ENCODE measurements at regions not wholly inside any gene's neighbourhood (a gene's known extent, or its start where the extent isn't known, plus 50 kb on each side); places are given as distances from the start of the nearest gene placed in this dataset.

DNA sequence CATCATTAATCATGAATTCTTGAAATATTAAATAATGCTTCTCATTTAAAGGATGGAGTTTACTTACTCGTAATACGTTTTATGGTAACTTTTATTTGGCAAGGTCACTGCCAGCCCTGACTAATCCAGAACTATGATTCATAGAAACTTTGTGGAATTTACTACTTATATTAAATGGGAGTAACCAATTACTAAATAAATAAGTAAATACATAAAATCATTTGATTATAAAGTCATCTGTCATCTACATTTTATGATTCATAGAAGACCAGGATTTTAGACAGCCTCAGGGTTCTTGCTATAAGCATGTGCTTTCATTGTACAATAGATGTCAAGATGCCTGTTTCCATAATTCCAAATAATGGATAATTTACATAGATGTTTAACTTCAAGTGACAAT is 611.1 kb downstream of the TBC1D4 start:
- ATAC-seq (no peak), DNase-seq (no peak)

DNA sequence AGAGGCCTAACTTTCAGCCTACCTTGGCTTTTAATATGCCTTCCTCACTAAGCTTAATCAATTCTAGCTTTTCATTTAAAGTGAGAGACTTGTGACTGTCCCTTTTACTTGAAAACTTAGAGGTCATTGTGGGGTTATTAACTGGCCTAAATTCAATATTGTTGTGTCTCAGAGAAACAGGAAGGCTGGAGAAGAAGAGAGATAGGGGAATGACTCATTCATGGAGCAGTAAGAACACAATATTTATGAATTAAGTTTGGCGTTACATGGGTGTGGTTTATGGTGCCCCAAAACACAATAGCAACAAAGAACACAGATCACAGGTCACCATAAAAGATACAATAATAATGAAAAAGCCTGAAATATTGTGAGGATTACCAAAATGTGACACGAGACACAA is 612.1 kb downstream of the TBC1D4 start:
- DNase-seq (no peak), ATAC-seq (no peak)

DNA sequence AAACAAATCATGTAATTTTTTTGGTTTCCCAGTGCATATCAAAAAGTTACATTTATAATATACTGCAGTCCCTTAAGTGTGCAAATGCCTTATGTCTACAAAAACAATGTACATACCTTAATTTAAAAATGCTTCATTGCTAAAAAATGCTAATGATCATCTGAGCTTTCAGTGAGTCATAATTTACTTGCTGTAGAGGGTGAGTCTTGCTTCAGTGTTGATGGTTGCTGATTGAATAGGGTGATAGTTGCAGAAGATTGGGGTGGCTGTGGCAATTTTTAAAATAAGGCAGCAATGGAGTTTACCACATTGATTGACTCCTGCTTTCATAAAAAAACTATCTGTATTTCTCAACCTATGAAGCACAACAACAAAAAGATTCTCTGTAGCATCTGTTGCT is 613.9 kb downstream of the TBC1D4 start:
- DNase-seq = no peak
- no peak for ATAC-seq

GRCh38 chr13:74867460-74867859 is 614.5 kb downstream of the TBC1D4 start:
- no peak for DNase-seq
- ATAC-seq = no peak

- ATAC-seq (no peak), DNase-seq (no peak)
These were observed 615.9 kb downstream of the TBC1D4 start for GRCh38 chr13:74866101-74866500.

DNA sequence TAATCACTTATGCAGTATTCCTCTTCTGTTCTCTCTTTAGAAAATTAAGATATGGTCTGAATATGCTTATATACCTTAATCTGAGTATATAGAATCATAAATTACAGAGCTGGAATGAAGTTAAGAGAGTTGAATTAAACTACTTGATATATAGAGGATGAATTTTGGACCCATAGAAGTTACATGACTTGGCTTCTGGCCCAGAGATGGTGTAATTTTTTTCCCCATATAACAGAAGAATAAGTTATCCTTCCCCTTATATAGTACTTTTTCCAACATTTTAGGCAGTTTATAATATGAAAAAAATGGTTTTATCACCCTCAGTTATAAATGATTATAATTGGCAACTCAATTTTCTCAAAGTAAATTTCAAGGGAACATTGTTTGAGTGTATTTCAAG is 616.3 kb downstream of the TBC1D4 start:
- DNase-seq (no peak), ATAC-seq (no peak)

DNA sequence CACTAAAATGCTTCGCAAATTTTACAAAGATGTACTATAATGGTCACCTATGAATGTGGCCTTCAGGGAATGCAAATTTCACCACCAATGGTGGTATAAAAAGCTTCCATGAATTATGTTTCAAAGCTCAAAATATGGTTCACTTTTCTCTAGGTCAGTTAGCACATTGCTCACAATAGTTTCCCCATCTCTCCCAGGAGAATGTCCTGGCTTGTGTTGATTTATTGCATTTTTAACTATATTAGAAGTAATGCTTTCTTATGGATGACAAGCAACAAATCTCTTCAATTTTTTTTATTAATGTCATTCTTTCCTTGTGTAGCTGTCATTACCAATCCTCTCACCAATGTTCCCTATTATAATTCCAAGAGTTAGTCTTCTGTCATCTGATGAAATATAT is 621.2 kb downstream of the TBC1D4 start:
- no peak for DNase-seq
- no peak for ATAC-seq

- DNase-seq = no peak
- ATAC-seq = no peak
These were observed 631.1 kb downstream of the TBC1D4 start for GRCh38 chr13:74850893-74851292.

- no peak for DNase-seq
- ATAC-seq = no peak
These were observed 634.0 kb downstream of the TBC1D4 start for GRCh38 chr13:74847966-74848365.

GRCh38 chr13:74845806-74846205 is 636.2 kb downstream of the TBC1D4 start:
- DNase-seq (no peak), ATAC-seq (no peak)

DNA sequence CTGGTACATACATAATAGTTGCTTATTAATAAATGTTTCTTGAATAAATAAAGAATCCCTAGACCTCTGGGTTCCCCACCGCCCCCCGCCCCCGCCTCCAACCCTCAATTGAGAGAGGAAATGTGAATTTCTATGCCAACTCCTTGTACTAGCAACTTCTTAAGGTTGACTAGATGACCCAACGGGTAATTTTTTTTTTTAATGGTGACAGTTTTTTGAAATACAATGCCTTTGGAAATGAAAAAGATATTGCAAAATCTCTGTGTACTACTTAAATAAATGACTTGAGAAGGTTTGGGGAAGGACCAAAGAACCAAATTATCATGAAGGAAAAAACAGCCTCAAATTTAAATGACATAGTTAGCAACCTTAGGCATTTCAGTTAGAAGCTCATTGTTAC is 640.3 kb downstream of the TBC1D4 start:
- no peak for ATAC-seq
- no peak for DNase-seq

DNA sequence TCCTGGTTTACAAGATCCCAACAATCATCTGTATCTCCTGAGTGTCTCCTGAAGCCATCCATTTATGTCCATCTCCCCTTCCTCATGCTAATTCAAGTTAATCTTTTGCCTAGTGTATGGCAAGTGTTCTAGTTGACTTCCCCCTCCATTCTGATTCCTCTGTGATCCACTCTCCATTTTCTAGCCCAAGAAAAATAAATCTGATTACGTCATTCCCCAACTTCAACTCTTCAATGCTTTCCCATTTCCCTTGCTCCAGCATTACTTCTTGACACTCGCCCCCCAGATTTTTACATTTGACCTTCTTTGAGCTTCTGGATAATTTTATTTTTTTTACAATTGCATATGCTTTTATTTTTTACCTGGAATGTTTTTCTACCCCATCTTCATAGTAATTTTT is 640.8 kb downstream of the TBC1D4 start:
- ATAC-seq (no peak), DNase-seq (no peak)

GRCh38 chr13:74839656-74840055 is 642.3 kb downstream of the TBC1D4 start:
- no peak for ATAC-seq
- DNase-seq = no peak

DNA sequence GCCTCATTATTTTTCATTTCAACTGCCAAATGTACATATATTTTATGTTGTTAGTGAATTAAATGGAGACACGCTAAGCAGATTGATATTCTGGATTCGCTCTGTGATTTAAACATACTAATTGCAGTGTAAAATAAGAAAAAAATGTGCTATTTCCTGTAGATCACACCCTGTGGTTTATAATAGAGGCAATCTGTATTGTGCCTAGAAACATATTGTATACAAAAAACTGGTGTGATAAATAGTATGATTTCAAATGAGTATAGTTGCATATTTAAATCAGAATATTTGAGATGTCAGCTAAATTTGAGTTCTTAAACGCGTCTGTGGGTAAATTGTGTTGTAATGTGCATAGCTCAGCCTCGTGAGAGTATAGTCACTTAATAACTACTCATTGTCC is 643.9 kb downstream of the TBC1D4 start:
- no peak for ATAC-seq
- DNase-seq = no peak

- DNase-seq (no peak), ATAC-seq (no peak)
These were observed 645.3 kb downstream of the TBC1D4 start for GRCh38 chr13:74836628-74837027.

DNA sequence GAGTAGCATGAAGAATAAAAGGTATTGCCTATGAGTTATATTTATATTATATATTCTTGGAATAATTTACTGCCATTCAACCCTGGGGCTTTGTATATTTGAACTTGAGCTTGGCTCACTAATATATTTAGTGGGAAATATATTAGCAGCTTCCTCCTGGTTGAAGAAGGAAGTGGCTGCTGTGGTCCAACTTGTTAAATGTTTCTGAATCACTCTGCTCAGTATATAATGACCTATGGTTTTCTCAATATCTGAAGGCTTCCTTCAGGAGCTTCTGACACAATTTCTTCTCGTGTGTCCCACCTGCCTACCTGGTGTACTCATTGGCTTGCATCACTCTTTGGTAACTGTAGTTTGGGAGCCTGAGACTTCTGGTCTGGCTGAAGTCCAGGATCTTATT is 646.4 kb downstream of the TBC1D4 start:
- ATAC-seq = no peak

GRCh38 chr13:74825938-74826246 is 656.1 kb downstream of the TBC1D4 start:
- DNase-seq = no peak
- ATAC-seq = no peak

More for the DNA sequence above, 646.4 kb downstream of the TBC1D4 start:
- DNase-seq = no peak

GRCh38 chr13:74825152-74825937 is 656.6 kb downstream of the TBC1D4 start:
- DNase-seq (no peak), ATAC-seq (no peak)

DNA sequence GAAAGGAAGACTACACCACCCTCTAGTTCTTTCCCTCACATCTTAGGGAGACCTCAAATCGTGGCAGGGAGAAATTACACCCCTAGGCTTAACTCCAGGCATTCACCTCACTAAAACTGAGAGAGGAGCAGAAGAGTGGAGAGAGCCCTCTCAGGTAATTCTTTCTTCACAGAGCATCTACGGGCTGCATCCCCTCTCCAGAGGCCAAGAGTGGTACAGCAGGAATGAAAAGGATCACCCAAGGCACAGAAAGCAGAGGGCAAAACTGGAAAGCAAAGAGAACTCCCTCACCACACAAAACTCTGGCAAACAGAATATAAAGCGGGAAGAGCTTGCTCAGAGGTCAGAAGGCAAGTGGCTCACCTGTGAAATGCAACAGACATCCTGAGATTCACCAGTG is 661.2 kb downstream of the TBC1D4 start:
- ATAC-seq (no peak), DNase-seq (no peak)

GRCh38 chr13:74819549-74819948 is 662.4 kb downstream of the TBC1D4 start:
- ATAC-seq (no peak), DNase-seq (no peak)

GRCh38 chr13:74816737-74817136 is 665.2 kb downstream of the TBC1D4 start:
- DNase-seq = no peak
- no peak for ATAC-seq

DNA sequence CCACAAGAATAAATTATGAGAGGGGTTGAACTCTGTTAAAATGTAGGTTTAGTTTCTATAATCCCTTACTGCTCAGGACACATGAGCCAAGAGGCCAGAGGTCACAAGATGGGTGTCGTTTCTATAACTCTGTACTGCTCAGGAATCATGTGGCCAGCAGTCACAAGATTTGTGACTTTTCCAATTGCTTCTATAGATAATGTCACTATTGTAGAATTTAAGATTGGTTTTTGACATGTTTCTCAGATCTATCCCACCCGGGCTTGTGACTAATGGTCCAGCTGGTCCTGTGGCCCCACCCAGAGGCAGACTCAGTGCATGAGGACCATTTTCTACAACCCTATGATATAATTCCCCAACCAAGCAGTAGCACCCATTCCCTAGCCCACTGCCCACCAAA is 662.0 kb upstream of the KLF12 start:
- ATAC-seq (no peak), DNase-seq (no peak)

DNA sequence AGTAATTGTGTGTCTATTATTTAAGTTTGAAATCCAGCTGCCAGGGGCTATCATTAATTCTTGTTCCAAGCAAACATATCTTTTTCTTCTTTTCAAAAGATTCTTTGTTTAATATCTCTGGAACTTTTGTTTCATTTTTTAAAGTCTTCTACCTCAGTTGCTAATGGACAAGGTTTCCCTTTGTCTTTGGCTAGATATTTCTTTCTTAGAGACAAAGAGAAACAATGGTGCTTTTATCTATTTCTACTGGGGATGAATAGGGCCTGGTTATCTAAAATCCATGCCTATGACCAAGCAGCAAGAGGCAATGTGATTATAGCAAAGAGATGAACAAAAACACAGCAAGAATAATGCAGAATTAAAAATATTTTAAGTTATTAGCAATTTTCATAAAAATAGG is 661.3 kb upstream of the KLF12 start:
- no peak for ATAC-seq
- no peak for DNase-seq

- ATAC-seq (no peak), DNase-seq (no peak)
These were observed 660.4 kb upstream of the KLF12 start for GRCh38 chr13:74794582-74794981.

DNA sequence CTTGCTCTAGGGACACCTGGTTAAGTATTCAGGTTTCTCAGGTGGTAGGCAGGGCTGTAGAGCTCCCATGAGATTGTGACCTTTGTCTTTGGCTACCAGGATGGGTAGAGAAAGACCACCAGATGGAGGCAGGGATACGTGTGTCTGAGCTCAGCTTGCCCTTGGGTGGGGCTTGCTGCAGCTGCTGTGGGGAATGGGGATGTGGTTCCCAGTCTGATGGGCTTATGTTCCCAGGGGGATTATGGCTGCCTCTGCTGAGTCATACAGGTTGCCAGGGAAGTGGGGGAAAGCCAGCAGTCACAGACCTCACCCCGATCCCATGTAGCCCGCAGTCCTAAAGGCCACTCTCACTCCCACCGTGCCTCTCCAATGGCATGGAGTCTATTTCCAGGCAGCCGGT is 659.9 kb upstream of the KLF12 start:
- no peak for ATAC-seq
- no peak for DNase-seq

Data from stimulated activated naive CD8-positive, alpha-beta T cell treated with anti-CD3 and anti-CD28 coated beads, Interleukin-15, Interleukin-2, amounts not matched to agents 100 U/mL and 50 U/mL, for 24 hours (primary cell).